Testis (tissue), 2 donors: ENCODE measurements at regions not wholly inside any gene's neighbourhood (a gene's known extent, or its start where the extent isn't known, plus 50 kb on each side); places are given as distances from the start of the nearest gene placed in this dataset.

Source experiments
- CTCF ChIP-seq, 3 experiments: fragments of 450-650 bp in 2 of 3; fragments of 200-600 bp in 1 of 3; sonication (generic) in 1 of 3; IDR thresholded peaks; one replicate each; pipeline ENCODE4 v1.5.1; 2016 to 2019; ENCODE audit warnings: antibody characterized with exemption in 3 of 3, mild to moderate bottlenecking in 2 of 3, moderate library complexity in 1 of 3
- POLR2A ChIP-seq: fragments of 450-650 bp; IDR thresholded peaks from one replicate; pipeline ENCODE4 v1.6.1; 2017; ENCODE audit warnings: antibody characterized with exemption, mild to moderate bottlenecking, moderate library complexity

GRCh38 chrX:57822398-57822797, 87.9 kb downstream of the ZXDA start:
- TF ChIP-seq POLR2A (no peak), CTCF (IDR thresholded peaks at IDR 0.05) (no peak)
